ENCODE measurements at regions not wholly inside any gene's neighbourhood (a gene's known extent, or its start where the extent isn't known, plus 50 kb on each side); places are given as distances from the start of the nearest gene placed in this dataset.

GRCh38 chr14:71730471-71730870 is 201.8 kb upstream of the RGS6 start:
- DNase-seq, result no peak

- DNase-seq, result no peak
These were observed 201.1 kb upstream of the RGS6 start for GRCh38 chr14:71731096-71731495.

- DNase-seq, result no peak
These were observed 198.9 kb upstream of the RGS6 start for GRCh38 chr14:71733210-71733883.

- no peak for DNase-seq
These were observed 198.2 kb upstream of the RGS6 start for GRCh38 chr14:71734076-71734475.

- DNase-seq, result no peak
These were observed 197.3 kb upstream of the RGS6 start for GRCh38 chr14:71734885-71735284.

- DNase-seq, result no peak
These were observed 194.5 kb upstream of the RGS6 start for GRCh38 chr14:71737760-71738159.

GRCh38 chr14:71739273-71739990 is 192.8 kb upstream of the RGS6 start:
- no peak for DNase-seq

GRCh38 chr14:71741241-71741640 is 191.0 kb upstream of the RGS6 start:
- DNase-seq, result no peak

GRCh38 chr14:71742485-71742884 is 189.7 kb upstream of the RGS6 start:
- no peak for DNase-seq

- no peak for DNase-seq
These were observed 187.2 kb upstream of the RGS6 start for GRCh38 chr14:71745072-71745471.

- no peak for DNase-seq
These were observed 184.0 kb upstream of the RGS6 start for GRCh38 chr14:71748196-71748595.

GRCh38 chr14:71749613-71750238 is 182.5 kb upstream of the RGS6 start:
- DNase-seq, result no peak

GRCh38 chr14:71751264-71751663 is 181.0 kb upstream of the RGS6 start:
- DNase-seq, result no peak

- DNase-seq, result no peak
These were observed 180.0 kb upstream of the RGS6 start for GRCh38 chr14:71752111-71752738.

GRCh38 chr14:71753126-71753830 is 179.0 kb upstream of the RGS6 start:
- DNase-seq, result peak; percentile 30 to 83

- DNase-seq, result no peak
These were observed 178.3 kb upstream of the RGS6 start for GRCh38 chr14:71753976-71754375.

GRCh38 chr14:71754422-71755095 is 177.7 kb upstream of the RGS6 start:
- peak in 1 of 2 experiments; percentile 32 for DNase-seq

GRCh38 chr14:71758229-71758951 is 173.8 kb upstream of the RGS6 start:
- peak in 1 of 2 experiments; percentile 61 for DNase-seq

GRCh38 chr14:71762575-71762974 is 169.7 kb upstream of the RGS6 start:
- no peak for DNase-seq

GRCh38 chr14:71764701-71765382 is 167.4 kb upstream of the RGS6 start:
- DNase-seq, result no peak

- DNase-seq, result no peak
These were observed 166.7 kb upstream of the RGS6 start for GRCh38 chr14:71765505-71765904.

All from NCI-H526 (cell line).